CD4-positive, alpha-beta T cell treated with Interleukin-10 for 1 hour (primary cell): ENCODE measurements at regions not wholly inside any gene's neighbourhood (a gene's known extent, or its start where the extent isn't known, plus 50 kb on each side); places are given as distances from the start of the nearest gene placed in this dataset.

Source experiments
- DNase-seq: peaks from one replicate; pipeline ENCODE4 v3.0.0-alpha.2; 2020

DNA sequence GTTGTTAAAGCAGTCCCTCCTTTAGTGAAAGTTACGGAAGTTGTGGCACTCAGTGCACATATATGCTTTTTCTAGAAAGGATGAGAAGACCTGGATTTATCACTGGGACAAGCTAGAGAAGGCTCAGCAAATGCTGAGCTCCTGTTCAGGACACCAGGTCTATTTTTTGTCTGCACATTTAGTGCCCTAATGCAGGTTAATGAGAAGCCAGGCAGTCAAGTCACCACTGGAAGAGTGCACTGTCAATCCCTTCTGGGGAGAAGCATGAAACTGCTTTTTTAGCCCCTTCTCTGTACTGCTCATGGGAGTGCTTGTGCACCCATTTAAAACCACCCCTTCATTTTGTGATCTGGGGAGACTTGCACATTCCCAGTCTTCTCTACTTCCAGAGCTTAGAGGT is 624.1 kb upstream of the USP24 start:
- no peak for DNase-seq

DNA sequence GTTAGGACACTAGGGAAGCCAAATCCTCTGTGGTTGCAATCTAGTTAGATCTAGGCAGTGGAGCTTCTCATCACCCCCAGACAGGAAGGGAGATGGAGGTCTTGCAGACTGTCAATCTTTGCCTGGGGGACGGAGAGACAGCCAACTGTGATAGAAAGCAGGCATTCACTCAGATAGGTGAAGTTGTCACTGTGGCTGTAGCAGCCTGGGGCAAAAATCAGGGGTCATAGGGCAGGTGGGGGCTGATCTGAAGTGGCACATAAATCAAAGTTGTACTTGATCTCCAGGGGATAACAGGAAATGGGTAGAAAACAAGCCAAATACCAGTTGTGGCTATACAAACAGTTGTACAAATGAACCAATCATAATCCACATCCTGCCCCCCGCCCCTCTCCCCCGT is 620.9 kb upstream of the USP24 start:
- DNase-seq, result no peak

DNA sequence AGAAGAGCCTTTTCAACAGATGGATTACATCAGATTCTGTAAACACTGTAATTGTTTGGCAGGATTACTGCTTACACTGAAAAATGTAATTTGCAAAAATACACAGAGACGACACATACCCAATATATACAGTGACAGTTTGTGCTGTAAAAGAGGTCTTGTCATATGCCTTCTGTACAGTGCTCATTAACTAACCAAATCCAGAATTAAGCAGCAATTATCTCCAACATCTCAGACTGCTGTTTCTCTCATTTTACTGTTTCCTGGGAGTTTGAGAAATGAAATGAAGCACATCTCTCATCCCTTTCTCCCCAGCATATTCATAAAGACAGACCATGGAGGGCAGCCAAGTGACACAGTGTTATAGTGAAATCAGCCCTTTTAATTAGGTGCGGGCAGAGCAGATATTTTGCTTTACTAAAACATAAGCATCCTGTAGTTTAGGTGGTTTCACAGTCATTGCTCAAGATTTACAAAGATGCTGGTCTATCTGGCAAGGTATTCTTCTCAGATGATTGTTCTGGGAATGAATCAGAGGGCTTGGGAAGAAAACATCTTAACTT is 618.4 kb upstream of the USP24 start:
- DNase-seq, result no peak

DNA sequence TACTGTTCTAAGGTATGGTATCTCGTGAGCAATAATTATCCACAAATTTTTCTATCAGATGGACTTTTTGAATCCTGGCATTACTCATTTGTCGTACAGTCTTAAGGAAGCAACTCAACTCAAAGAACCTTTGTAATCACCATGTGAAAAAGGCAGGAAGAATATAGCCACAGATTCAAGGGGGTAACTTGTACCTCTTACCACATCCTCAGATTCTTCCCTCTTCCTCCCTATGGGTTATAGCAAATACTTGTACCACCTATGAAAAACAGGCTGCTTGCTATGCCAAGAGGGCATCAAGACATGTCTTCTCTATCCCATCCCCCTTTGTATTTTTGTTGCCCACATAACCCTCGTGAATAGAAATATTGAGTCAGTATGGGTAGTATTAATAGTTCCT is 616.6 kb upstream of the USP24 start:
- no peak for DNase-seq

DNA sequence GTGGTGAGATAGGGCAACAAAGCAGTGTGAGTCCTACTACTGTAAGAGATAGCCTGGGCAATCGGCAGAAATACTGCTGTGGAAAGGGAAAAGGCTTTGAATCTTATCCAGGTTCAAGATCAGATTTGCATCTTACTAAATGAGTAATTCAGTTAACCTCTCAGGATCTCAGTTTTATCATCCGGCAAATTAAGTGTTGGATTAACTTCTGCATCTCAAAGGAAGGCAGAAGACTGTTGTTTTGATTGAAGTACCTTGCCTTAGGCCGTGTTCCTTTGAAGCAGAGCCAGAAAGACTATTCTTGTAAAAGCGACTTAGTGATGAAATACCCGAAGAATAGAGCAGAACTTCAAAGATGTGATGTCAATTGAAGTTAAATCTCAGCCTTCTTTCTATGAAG is 612.9 kb upstream of the USP24 start:
- DNase-seq, result no peak

DNA sequence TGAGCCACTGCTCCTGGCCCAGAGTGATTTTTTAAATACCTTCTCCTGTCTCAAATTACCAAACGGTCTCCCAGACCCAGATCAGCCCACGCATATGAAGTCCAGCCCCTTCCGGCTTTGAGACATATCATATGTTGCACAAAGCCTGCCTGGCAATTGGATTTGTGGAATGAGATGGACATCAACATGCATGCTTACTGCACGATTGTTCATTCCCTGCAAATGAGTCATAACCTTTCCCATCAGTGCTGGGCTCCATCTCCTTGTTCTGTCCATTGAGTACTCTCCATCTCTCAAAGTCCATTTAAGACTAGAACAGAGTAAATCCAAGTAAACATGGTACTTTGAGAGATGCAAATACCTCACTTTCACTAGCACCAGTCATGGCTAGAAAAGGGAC is 612.2 kb upstream of the USP24 start:
- no peak for DNase-seq

DNA sequence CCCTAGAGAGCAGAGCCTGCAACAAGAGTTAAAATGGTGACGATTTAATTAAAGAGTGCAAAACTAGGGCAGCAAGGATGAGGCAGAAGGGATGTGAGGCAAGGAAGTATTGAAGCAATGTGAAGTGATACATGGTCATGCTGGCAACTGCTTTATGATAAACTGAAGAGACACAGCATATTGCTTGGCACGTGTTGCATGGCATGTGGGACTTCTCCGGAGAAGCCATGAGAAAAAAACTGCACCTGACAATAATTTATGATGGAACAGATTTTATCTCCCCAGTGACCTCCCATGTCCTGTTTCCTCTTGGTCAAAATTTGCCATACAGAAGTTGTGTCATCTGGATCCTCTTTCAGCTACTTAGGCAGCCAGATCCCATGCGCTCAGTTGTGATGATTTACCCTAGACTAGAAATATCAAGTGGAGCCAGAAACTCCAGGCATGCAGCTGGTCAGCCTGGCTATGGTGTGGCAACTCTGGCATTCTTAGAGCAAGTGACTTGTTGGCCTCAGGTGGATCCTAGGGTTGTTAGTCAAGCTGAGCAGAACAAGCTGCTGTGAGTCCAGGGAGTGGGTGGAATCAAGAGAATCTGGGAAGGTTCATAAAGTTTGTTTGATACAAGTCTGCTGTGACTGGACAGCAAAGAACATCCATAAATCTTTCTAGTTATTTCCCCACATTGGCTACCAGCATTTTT is 611.4 kb upstream of the USP24 start:
- no peak for DNase-seq

DNA sequence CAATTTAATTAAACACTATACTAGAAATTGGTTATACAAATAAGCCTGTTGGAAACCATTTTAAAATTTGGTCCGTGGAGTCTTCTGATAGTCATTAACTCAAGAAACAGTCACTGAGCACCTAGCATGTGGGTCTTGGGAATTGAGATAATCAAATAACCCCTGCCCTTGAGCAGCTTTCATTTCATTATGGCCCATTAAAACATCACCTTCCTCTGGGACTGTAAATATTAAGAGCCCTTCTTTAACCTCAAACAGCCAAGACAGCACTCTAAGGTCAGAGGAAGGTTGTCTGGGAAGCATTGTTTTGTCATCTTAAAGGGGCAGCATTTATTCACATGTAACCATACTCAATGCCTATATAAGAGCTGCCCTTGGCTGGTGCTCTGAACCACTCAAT is 610.3 kb upstream of the USP24 start:
- DNase-seq, result no peak

DNA sequence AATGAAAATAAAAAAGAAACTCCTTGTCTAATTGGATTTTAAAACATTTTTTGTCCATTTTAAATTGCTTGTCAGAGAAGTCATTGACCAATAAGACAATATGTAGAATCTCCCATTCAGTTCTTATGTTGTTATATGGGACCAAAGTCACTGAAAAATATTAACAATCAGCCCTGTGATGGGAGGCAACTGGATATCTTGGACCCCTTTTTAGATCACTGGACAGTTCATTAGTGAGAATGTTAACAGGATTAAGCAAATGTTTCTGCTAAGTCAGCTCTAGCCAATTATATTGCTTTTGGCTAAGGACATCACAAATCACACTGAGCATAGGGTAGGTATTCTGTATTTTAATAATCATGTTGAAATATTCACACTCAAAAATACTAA is 609.1 kb upstream of the USP24 start:
- no peak for DNase-seq

DNA sequence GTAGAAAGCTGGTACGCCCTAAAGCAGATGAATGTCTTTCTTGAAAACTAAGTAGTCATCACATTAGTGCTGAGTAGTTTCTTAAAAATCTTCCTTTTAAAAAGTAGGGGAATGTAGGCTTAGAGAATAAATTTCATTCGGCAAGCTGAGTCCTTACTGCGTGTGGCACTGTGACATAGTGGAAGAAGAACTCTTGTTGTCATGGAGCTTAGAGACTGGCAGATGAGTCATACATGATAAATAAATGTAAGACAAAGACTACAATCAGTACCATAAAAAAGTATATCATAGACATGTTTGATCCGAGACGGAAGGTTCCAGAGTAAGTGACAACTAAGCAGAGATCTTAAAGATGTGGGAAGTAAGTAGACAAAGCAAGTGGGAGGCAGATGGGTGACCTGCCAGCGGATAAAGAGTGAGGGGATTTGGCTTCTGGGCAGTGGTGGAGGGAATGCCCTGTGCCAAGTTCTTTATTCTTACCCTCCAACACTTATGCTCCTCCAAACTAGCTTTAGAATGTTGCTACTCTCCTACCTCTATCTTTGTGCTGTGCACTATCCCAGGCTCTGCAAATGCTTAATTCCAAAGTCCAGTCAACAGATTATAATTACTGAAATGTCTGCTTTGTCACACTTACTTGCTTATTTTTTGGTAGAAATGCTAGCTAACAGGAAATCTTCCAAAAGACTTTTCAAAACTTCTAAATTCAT is 608.5 kb upstream of the USP24 start:
- DNase-seq, result no peak

DNA sequence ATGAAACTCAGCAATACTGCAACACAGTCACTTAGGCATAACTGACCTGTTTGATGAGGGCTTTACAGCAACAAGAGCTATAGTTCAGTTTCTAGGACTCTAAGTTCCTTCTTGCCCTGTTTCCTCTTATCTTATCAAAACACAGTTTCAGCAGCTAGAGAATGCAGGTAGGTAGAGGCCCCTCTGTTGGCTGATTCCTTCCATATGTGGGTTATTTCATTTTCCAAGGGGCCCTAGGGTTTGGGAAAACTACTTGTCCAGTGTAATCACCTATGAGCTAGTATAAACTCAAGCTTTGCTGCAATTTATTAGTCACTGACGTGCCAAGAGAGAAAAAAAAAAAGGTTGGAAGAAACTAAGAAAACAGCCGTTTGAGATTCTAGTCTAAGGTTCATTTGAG is 607.7 kb upstream of the USP24 start:
- no peak for DNase-seq

DNA sequence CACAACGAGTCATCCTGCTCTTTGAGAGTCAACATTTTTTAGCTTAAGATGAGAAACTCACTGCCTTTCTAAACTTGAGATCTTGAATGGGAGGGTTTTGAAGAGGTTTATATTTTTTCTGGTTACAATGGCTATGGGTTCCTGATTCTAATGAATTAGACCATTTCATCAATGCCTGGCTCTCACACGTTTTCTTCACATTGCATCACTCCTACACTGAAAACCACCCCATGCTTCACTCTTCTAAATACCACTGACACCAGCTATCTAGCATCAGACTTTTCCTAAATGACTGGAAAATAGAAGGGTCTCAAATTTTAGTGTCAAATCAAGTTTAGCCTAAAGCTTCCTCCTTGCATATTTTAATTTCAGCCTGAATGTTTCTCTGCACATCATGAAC is 606.1 kb upstream of the USP24 start:
- DNase-seq, result no peak

DNA sequence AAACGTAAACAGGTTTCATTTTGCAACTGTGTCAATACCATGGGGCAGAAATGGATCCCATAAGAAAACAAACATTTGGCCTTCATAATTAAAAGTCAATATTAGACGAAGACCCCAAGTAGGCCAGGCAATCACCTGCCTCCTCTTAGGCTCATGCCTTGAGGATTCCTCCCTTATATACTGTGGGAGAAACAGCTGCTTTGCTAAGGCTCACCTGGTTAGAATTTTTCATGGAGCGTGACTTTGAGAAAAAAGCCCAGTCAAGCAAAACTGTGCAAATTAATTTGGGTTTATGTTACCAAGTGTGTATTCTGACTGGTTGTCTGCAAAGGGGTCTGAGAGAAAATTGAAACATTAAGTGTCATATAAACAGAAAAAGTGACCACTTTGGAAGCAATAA is 605.3 kb upstream of the USP24 start:
- DNase-seq, result no peak

DNA sequence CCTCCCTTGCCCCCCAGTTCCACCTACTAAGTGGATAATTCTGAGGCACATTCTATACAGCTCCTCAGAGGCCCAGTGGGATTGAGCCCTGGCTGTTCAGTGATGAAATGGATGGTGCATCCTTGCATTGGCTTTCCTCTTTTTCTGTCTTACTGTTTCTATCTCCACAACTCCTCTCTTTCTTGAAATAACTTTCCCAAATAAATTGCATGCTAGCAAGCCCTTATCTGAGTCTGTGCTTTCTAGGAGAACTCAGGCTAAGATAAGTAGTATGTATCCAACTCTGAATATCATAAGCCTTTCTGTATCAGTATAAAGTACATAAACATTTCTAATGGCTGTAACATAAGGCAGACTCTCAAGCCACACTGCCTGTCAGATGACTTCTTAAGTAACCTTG is 603.8 kb upstream of the USP24 start:
- DNase-seq, result no peak

DNA sequence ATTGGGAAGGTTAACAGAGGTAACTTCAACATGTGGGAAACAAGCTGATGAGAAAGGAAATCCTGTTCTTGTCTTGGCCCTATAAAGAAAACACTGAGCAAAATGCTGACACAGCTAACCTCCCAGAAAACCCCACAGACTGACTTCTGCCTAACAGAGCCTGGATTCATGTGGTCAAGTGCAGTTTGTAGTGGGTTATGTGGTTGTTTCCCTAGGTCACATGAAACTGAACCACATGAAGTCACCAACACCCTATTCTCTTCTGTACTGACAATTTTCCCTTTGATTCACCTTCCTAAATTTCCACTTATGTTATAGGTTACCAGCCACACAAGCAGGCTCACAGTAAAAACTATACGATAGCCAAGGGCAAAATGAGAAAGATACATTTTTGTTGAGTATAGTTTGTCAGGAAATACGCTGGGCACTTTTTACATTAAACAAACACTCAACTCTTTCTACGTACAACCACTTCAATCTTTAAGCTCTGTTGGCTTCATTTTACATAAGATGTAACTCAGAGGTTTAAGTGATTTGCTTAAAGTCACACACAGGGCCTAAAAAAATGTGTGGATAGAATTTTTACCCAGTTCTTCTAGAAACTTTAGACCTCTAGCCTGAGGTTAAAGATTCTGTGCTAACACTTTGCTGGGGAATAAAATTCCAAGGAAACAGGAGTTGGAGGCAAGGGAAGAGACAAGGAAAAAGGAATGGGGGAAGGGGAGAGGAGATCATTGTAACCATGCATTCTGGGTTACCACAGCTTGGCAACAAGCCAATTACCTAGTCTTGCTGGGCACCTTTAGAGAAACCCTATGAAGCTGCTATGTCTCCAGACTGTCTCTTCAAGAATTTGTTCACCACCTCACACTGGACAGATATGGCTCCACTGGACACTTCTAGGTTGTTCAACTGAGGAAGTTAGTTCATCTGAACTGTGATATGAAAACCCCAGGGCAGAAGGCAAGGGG is 601.6 kb upstream of the USP24 start:
- DNase-seq, result no peak

DNA sequence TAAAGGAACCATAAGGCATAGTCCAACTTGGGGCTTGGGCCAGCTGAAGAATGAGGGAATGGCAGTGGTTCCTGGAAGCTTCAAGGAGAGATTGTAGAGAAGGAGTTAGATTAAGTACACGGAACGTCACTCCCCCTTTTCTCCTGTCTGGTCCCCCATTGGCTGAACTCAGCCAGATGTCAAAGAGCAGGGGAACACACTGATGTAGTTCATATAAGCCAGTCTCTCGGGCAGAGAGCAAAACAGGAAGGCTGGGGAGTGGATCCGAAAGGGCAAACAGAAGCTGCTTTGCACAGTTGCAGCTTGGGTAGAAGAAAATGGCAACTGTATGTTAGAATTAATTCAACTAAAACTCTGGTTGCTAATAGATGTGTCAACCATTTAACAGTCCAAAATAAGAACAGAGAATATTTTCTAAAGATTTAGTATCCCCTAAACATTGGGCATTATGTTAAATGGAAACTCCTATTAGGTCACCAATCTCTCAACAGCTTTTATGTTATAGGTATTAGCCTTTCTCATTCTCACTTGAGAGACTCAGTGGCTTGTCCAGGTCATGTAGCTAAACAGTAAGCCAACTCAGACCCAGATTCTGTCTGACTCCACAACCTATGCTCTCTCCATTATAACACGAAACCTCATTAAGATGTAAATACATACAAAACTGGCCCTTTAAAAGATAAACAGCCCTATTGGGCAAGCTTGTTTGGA is 600.7 kb upstream of the USP24 start:
- no peak for DNase-seq

DNA sequence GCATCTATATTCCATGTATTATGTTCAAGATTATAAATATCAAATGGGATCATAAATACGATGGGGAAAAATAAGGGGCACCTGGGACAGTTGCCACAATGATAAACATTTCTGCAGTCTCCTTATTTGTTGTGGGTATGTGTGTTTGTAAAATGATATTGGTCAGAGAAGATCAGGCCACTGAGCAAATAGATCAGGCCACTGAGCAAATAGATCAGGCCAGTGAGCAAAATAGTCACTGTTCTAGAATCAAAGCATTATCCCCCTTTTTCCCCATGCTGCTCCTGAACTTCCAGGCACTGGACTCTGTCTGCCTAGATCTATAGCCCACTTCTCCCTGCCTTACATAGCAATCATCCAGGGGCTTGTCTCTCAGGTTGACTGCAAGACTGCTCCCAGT is 599.8 kb upstream of the USP24 start:
- DNase-seq, result no peak

DNA sequence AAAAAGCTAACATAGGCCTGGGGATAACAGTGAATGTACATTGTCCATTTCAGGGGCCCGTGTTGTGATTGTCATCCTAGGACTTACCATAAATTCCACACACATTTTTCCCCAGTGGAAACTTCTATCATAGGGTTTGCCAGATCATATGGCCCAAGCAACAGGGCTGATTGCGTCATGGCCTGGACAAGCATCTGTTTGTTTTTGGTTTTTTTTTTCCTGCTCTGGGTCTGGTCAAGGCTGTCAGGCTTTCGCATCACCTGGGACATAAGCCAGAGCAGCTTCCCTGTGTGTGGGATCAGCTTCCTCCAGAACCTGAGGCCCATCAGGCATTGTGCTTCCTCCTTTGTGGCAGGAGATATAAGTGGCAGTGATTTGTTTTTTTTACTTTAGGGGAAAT is 598.5 kb upstream of the USP24 start:
- no peak for DNase-seq

DNA sequence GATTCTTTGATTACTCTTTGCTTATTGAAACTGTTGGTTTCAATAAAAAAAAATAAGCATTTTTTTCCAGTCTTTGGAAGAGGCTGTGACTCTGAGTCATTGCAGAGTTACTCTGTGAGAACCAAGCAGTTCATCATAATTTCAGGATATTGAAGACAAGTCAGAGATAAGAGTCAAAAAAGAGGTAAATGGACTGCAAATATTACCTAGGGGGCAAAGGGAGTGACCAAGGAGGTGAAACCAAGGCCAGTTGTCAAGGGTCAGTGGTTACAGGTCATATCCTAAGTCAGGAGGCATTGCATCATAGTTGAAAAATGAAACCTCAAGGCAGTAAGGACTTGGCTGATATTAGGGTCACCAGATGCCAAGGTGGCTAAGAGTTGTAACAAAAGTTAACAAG is 597.1 kb upstream of the USP24 start:
- DNase-seq, result no peak

DNA sequence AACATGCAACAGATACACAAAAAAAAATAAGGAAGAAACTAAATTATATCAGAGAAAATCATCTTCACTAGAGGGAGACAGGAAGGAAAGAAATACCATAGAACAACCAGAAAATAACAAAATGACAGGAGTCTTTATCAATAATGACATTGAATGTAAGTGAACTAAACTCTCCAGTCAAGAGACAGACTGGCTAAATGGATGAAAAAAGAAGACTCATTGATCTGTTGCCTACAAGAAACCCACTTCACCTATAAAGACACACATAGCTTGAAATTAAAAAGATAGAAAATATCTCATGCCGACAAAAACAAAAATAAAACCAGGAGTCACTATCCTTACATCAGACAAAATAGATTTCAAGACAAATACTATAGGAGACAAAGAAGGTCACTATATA is 593.1 kb upstream of the USP24 start:
- no peak for DNase-seq

DNA sequence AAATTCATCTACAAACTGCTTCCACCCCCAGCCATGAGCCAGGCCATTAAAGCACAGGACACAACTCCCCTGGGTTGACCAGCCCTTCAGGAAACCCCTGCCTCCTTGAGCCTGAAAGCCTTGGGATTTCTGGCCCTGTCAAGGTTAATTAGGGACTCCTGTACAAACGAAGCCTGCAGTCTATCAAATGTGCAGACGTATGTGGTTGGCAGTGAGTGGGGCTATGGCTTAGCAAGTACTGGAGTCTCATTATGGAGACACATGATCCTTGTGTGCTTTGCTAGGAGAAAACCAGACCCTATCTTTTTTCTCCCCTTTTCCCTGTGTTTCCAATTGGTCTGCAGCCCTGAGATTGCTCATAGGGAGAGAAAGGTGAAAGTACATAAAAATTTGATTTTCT is 588.3 kb upstream of the USP24 start:
- no peak for DNase-seq

DNA sequence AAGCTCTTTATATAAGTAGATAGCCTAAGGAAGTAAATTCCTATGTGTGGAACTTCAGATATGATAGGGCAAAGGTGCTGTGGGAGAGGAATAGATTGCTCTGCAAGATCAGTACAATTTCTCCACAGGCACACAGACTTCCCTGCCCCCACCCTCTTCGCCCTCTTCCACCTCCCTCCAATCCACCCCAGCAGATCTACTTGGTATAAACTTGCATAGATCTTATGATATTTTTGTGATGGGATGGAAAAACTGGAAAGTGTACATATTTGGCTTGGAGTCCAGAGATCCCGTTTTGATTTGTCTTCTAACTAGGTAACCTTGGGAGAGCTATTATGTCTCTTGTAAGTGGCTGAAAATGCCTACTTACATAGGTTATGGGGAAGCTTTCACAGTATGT is 586.3 kb upstream of the USP24 start:
- DNase-seq, result no peak

DNA sequence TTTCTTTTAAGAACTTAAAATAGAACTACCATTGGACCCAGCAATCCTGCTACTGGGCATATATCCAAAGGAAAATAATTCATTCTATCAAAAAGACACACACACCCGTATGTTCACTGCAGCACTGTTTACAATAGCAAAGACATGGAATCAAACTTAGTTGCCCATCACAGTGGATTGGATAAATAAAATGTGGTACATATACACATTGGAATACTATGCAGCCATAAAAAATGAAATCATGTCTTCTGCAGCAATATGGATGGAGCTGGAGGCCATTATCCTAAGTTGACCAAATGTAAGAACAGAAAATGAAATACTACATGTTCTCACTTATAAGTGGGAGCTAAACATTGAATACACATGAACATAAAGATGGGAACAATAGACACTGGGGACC is 585.3 kb upstream of the USP24 start:
- DNase-seq, result no peak
